Activated CD4-positive, alpha-beta T cell treated with anti-CD3 and anti-CD28 coated beads, Interleukin-2, amount 50 U/mL, for 48 hours (primary cell): ENCODE measurements at regions not wholly inside any gene's neighbourhood (a gene's known extent, or its start where the extent isn't known, plus 50 kb on each side); places are given as distances from the start of the nearest gene placed in this dataset.

Source experiments
- DNase-seq, 2 experiments: peaks; one replicate each; pipeline ENCODE4 v3.0.0-alpha.2; 2020

DNA sequence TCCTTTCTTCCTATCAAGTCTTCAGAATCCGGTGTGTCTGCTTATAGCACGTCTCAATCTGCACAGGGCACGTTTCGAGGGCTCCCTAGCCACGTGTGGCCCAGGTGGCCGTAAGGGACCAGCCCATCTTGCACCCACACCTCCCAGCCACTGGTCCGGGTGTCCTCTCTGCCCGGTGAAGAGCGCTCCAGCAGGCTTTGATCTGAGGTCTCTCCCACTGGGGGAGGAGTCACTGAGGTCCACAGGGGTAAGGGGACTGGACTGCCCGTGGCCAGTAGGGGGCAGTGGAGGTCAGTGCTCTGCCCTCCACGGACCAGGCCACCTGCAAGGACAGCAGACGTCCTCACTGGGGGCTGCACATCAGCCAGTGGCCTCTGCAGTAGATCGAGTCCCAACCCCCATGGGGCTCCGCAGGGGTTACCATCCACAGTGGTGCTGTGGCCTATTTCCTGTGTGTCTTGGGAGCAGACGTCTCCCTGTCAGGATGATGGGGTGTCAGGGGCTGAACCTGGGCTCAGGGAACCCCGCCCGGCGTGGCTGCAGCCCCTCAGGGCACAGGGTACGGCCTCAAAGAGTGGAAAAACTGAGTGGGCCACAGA lies 204.1 kb upstream of the CIBAR2 start:
- DNase-seq = peak; percentile 53 to 64

DNA sequence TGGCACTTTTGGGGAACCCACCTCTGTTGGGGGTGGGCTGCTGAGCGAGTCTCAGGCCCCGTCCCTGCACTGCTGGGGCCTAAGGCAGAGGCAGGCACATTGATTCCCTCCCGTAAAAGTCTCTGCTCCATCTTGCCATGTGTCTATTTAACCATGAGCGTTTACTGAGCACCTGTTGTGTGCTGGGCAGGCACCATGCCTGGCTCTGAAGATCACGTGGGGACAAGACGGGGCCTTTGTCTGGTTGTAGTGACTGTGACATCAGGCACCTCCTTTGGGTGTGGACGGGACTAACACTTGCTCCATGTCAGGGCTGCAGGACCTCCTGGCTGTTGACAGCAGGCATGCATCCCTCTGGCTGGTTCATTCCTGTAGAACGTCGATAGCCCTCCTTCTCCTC lies 204.7 kb upstream of the CIBAR2 start:
- DNase-seq = no peak

DNA sequence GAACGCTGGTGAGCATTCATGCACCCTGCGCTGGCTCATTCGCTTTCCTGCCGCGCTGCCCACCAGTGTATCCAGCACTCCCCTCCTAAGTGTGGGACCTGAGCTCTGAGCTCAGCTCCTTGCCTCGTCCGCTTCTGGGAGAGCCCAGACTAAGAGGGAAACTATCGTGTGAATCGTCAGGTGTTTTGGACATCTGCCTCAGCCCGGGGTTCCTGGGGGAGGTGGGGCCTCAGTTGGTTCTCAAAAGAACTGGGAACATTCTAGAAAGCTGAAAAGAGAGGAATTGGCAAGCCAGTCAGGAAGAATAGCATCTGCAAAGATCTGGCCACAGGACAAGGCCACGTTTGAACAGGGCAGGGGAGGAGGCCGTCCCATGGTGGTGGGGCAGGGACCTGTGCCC lies 205.4 kb upstream of the CIBAR2 start:
- DNase-seq = no peak

DNA sequence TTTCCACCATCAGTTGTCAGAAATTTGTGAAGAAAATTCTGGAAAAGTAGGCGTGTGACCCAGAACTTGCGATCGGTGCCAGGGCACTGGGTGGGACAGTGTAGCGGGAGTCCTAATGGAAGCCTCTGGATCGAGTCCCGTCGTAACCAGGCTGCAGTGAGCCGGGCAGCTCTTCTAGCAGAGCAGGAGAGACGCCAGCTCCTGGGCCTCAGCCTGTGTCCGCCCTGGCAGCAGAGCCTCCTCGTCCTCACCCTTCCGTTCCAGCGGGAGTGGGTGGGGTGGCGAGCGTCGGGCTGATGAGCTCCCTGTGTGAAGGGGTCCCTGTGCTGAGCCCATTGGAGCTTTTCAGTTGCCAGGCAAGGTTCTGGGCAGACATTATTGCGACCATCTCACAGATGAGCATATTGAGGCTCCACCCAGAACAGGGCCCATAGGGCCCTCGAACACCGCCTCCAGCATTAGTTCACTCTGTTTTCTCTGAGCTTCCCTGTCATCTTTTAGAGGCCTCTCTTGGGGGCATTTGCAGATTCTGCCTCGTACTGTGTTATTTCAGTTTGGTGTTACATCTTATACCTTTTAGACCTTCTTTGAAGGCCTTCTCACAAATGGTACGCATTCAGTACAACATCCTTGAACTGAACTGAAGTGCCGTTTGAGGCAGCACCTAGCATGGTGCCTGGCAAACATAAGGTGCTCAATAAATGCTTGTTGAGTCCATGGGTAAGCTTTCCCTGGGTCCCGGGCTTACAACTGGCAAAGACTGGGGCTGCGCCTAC lies 207.1 kb upstream of the CIBAR2 start:
- DNase-seq = no peak

DNA sequence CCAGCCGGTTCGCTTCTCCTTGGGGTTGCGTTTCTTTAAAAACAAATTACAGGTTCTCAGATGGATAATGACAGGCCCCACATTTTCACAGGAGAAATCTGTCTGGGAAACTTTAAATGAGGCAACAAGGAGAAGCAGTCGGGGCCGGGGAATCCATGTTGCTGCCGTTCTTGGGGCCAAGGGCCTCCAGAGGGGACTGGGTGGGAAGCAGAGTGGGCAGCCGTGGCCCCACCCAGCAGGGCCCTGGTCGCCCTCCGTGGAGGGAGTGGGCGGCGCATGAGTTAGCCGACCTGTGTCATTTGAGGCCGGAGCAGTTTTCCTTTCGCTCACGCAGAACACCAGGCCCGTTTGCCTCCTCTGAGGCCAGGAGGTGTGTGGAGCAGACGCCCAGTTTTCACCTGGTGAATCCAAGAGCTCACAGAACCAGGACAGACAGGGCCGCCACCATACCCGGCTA lies 207.7 kb upstream of the CIBAR2 start:
- DNase-seq = no peak

DNA sequence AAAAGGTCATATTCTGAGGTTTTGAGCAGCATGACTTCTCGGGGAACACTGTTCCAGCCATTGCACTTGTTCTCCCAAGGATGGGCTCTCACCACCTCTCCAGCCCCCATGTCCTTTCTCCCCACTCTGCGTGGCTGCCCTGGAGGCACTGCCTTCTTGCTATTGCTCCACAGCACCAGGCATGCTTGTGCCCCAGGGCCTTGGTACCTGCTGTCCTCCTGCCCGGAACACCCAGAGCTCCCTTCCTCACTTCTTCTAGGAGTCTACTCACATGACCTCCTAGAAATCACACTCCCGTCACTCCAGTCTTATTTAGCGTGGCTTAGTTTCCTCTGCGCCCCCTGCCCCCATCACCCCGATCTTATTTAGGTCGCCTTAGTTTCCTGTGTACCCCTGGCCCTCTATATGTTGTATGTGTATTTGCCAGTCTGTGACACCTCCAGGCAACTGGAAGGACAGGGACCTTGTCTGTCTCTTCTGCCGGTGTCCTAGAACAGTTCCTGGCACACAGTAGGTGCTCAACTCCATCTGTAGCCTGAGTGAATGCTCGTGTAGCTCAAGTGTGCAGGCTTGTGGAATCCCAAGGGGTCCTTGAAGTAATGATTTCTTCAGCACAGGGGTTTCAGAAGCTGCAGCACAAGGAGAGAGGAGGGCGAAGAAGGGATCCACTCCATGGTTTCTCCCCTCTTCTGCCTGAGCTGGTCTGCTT lies 208.6 kb upstream of the CIBAR2 start:
- no peak for DNase-seq

DNA sequence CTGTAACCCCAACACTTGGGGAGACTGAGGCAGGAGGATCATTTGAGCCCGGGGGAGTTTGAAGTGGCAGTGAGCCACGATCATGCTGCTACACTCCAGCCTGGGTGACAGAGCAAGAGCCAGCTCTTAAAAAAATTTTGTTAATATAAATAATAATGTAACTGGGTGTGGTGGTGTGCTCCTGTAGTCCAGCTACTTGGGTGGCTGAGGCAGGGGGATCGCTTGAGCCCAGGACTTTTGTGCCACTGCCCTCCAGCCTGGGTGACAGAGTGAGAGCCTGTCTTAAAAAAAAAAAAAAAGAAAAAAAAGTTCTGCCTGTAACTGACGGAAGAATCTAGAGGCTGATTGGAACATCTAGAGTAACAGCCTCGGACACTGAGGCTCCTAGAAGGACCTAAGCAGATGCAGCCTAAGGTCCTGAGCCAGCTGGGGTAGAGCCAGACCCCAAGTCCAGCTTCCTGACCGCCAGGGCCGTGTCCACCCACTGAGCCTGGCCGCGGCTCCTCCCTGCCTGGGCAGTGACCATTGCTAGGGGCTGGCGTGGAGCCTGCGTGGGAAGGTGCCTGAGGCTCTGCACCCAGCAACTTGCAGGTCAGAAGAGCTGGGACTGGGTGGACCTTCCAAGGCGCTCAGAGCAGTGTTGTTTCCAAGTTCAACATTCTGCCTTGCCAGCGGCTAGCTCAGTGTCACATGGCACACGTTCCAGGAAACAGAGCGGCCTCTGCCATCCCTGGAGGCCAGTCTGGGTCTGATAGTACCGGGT lies 209.4 kb upstream of the CIBAR2 start:
- no peak for DNase-seq

DNA sequence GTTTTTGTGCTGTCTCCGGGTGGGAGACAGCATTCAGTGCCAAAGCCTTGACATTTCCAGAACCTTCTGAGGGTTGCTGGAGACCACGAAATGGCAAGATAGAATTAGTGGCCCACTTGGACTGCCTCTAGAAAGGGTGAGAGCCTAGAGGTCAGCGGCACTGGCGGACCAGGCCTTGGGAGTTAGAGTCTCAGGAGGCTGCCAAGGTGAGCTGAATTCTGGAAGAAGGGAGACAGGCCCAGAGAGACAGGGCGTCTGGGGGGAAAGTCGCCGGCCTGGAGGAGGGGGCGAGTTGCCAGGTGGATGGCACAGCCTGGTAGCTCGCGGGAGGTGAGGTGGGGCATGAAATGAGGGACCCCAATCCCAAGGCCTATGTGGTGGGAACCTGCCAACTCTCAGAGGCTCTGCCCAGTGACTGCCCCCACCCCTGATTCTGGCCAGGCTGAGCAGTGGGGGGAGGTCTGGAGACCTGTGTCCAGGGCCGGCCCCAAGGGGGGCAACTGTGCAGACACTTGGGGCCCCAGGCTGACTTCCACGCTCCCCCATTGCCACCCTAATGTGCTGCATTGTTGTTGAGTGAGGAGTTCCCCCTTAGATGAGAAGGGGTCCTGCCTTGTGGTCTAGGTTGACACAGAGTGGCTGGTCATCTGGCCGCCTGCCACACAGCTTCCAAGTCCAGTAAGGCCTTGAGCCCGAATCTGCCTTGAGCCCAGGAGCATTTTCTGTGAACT lies 211.1 kb upstream of the CIBAR2 start:
- DNase-seq = no peak

DNA sequence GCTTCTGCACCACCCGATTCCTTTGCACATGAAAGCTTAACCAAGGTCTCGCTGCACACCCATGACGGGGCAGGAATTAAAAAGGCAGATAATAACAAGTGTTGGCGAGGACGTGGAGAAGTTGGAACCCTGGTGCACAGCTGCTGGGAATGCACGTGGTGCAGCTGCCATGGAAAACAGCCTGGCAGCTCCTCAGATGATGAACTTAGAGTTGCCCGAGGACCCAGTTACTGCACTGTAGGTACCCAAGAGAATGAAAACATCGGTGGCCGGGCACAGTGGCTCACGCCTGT lies 211.6 kb upstream of the CIBAR2 start:
- no peak for DNase-seq

DNA sequence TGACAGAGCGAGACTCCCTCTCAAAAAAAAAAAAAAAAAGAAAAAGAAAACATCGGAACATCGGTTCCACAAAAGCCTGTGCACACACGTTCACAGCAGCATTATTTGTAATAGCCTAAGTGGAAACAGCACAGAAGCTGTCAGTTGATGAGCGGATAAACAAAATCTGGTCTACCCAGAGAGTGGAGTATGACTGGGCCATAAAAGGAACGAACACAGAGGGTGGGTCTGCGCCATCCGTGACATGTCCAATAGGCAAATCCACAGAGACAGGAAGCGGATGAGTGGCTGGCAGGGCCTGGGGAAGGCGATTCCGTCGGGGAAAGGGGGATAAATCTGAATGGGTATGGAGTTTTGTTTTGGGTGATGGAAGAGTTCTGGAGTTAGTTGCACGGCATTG lies 212.2 kb upstream of the CIBAR2 start:
- no peak for DNase-seq

DNA sequence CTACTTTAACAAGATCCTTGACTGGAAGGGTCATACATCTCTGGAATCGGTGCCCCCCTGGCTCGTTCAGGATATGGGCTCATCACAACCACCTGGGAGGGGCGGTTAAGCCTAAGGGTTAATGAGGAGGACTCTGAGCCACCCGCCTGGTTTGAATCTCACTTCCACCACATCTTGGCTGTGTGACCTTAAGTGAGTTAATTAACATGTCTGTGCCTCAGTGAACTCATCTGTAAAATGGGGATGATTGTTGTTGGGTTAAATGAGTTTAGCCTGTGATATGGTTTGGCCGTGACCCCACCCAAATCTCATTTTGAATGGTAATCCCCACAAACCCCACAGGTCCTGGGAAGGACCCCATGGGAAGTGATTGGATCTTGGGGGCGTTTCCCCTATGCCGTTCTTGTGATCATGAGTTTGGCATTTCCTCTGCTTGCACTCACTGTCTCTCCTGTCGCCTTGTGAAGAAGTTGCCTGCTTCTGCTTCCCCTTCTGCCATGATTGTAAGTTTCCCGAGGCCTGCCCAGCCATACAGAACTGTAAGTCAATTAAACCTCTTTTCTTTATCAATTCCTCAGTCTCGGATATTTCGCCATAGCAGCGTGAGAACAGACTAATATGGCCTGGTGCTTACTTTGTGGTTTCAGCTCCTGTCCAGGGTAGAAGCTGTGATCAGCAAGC lies 214.0 kb upstream of the CIBAR2 start:
- no peak for DNase-seq

DNA sequence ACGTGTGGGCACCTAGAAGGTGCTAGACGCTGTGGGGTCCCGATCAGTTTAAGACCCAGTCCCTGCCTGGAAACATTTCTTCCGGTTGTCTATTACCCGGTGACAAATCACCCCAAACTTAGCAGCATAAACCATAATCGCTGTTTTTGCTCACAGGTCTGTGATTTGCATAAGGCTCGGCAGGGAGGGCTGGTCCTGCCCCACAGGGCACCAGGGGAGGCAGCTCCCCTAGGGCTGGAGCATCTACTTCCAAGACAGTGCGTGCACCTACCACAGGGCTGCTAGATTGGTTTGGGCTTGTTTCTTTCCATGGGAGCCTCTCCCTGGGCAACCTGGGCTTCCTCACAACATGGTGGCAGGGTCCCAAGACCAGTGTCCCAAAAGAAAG lies 214.5 kb upstream of the CIBAR2 start:
- no peak for DNase-seq

DNA sequence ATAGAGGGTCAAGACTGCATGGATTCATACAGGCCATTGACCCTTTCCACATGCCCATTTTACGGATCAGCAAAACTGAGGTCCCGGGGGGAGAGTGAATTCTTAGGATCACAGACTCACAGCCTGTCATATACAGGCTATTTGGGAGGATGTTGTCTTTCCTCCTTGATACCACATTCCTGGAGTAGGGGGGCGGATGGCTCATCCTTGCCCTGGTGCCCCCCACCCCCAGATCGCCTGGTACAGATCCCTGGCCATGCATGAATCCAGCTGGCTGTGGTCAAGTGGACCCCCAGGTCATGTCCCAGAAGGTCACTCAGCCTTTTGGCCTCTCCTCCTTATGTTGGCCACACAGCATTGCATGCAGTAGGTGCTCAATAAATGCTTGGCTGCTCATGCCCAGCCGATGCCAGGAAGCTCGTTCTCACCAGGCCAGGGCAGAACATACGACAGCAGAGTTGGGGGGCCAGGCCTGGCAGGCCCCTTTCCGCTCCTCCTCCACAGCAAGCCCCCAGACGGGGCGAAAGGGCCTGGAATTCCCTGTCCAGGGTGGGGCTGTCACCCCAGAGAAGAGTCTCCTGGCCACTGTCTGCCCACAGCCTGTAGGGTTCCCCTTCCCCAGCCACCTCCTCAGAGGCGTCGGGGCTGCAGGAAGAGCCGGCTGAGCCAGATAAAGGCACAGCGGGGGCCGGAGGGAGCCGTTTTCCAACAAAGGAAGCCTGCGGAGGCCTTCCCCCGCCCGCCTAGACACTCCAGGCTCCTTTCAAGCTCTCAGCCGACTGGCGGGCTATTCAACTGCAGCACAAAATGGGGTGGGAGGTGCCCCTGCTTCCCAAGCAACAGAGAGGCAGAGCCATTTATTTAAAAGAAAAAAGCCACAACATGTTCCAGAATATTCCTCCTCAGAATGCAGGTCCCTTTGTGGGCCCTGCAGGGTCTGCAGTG lies 215.7 kb upstream of the CIBAR2 start:
- DNase-seq = no peak

DNA sequence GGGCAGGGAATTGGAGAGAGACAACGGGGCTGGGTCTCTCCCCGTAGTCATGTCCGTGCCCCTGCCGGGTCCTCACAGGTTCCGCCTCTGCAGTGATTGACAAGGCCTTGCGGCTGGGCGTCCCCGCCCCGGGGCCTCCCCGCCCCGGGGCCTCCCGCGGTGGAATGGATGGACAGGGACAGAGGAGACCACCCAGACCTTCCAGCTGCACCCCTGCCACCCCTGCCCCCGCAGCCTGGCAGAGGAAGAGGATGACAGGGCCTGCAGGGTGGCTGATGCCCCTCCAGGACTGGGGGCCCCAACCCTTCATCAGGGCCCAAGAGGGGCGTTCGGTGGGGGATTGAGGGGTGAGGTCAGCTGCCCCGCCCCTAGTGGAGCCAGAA lies 216.4 kb upstream of the CIBAR2 start:
- no peak for DNase-seq

DNA sequence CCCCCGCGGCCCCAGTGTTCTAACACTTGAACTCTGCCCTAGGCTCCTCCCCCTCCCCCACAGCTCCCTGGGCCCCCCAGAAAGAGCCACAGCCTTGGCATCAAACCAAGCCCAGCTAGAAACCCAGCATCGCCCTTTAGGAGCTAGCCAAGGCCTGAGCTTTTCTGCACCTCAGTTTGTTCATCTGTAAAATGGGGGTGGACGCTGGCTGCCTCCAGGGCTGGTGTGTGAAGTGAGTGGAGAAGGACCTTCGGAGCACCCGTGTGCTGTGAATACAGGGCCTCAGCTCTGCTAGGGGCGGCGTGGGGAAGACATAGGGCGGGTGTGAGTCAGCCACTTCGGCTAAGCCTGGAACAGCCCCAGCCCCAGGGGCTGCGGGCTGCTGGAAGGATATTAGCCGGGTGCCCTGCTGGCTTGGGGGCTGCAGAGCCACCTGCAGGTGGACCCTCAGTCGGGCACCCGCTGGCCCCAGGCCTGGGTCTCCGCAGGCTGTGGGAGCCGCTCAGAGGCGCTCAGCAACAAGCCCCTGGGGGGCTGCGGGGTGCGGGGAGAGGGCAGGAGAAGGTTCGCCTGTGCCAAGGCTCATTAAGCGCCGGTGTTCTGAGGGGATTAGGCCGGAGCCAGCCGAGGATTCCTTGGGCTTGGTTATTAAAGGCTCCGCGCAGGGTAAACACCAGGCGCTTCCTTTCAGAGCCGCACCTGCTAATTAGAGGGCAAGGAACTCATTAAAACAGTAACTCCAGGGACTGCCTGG lies 217.0 kb upstream of the CIBAR2 start:
- DNase-seq = no peak

DNA sequence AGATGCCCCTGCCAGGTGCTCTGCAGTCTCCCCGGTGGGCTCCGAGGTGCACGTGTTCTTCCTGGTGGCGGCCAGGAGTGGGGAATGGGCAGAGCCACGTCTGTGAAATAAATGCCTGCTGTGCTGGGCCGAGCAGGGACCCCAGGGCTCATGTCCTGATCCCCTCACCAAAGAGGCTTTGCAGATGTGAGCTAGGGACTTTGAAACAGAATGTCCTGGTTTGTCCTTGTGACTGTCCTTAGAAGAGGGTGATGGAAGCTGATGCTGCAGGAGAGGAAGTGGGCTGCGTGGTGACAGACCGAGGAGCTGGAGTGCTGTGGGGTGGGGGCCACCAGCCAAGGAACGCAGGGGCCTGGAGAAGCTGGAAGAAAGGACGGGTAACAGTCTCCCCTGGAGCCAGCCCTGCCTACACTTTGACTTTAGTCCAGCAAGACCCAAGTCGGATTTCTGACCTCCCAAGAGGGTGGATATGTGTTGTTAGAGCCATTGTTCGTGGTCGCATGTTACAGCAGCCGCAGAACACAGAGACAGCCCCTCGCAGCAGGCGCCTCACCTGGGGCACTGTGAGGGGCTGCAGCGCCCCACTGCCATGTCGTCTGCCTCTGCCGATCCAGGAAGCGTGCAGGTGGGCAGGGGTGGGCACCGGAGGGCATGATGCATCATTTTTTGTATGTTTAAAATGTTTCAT lies 217.9 kb upstream of the CIBAR2 start:
- DNase-seq = no peak

DNA sequence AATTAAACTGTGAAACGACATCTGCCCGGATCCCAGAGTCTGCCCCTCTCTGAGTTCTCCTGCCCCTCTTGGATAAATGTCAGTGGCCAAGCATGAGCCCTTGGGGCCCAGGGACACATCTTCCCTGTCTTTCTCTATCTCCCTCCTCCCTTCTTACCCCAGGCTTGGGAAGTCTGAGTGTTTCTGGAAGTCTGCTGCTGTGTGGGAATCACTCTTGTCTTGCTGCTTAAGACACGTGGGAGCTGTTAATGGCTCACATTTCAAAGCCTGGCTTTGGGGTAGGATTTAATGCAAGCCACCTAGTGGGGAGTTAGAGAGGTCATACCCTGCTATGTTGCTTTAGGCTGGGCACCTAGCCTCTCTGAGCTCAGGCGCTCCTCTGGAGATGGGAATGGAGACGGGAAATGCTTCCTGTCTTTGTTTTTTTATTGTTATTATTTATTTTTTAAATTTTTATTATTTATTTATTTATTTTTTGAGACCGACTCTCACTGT lies 218.5 kb upstream of the CIBAR2 start:
- DNase-seq = no peak

DNA sequence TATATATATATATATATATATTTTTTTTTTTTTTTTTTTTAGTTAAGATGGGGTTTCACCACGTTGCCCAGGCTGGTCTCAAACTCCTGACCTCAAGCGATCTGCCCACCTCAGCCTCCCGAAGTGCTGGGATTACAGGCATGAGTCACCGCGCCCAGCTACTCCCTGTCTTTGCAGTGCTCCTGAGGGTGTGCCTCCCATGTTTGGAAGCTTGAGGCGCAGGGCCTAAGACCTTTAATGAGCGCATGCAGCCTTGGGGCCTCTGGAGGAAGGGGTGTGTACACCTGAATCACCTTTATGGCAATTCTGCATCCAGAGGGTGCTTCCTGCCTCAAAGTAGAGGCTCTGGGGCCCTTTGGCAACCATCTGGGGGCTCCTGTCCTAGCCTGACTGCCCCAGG lies 219.4 kb upstream of the CIBAR2 start:
- no peak for DNase-seq

DNA sequence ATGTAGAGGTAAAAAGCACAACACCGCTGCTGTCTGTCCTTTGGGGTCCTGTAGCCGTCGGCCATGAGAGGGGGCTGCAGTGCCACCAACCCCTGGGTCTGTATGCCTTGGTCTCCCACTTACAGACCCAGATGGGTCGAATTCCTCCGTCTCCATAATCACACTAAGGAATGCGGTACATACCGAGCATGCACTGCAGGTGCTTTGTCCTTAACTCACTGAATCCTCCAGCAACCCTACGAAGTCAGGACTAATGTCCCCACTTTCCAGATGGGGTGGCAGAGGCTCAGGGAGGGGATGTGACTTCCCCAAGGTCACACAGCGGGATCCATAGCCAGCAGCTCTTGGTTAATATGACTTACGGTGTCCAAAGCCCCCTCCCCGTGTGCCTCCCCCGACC lies 219.9 kb upstream of the CIBAR2 start:
- no peak for DNase-seq

DNA sequence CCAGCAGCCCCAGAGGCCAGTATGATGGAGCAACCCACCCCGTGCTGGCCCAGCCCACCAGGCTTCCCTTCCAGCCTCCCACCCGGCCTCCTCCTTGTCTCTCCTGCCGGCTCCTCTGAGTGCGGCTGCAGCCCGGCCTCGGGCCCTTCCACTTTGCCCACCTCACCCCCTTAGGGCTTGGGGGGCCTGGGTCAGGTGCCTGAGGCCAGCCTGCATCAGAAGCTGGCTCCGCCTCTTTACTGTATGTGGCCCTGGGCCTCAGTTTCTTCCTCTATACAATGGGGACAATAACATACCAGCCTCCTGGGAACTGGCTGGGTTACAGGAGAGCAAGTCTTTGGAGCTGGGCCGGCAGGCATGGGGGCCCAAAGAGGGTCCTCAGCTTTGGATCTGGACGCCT lies 221.1 kb upstream of the CIBAR2 start:
- DNase-seq = no peak
